ENCODE measurements at regions not wholly inside any gene's neighbourhood (a gene's known extent, or its start where the extent isn't known, plus 50 kb on each side); places are given as distances from the start of the nearest gene placed in this dataset.
"Not testable (repeated sequence)": the region's sequence is repeated elsewhere in the genome, so short reads cannot be mapped to it uniquely, and the experiment has no call there.

GRCh38 chr1:196088541-196088940, 519.7 kb downstream of the KCNT2 start:
- no peak for DNase-seq

- DNase-seq, result no peak
Observed at GRCh38 chr1:196078691-196079090, 529.5 kb downstream of the KCNT2 start.

- DNase-seq, result no peak
Observed at GRCh38 chr1:196075621-196076020, 532.6 kb downstream of the KCNT2 start.

- no peak for DNase-seq
Observed at GRCh38 chr1:196074182-196074581, 534.1 kb downstream of the KCNT2 start.

GRCh38 chr1:196071447-196071846, 536.8 kb downstream of the KCNT2 start:
- no peak for DNase-seq

- DNase-seq, result no peak
Observed at GRCh38 chr1:196070940-196071339, 537.3 kb downstream of the KCNT2 start.

- DNase-seq, result no peak
Observed at GRCh38 chr1:196063952-196064351, 544.3 kb downstream of the KCNT2 start.

GRCh38 chr1:196063294-196063693, 544.9 kb downstream of the KCNT2 start:
- DNase-seq, result peak; percentile 33

GRCh38 chr1:196060539-196060938, 547.7 kb downstream of the KCNT2 start:
- DNase-seq, result no peak

- DNase-seq, result no peak
Observed at GRCh38 chr1:196059210-196059609, 549.0 kb downstream of the KCNT2 start.

- no peak for DNase-seq
Observed at GRCh38 chr1:196056966-196057365, 551.3 kb downstream of the KCNT2 start.

- DNase-seq, result no peak
Observed at GRCh38 chr1:196049407-196049806, 558.8 kb downstream of the KCNT2 start.

- DNase-seq, result no peak
Observed at GRCh38 chr1:196043268-196043667, 565.0 kb downstream of the KCNT2 start.

GRCh38 chr1:196034080-196034706, 574.0 kb downstream of the KCNT2 start:
- DNase-seq, result peak; percentile 15

- not testable (repeated sequence) for DNase-seq
Observed at GRCh38 chr1:196031387-196031786, 576.9 kb downstream of the KCNT2 start.

- DNase-seq, result no peak
Observed at GRCh38 chr1:196030455-196030854, 577.8 kb downstream of the KCNT2 start.

- DNase-seq, result no peak
Observed at GRCh38 chr1:196029410-196029809, 578.8 kb downstream of the KCNT2 start.

- DNase-seq, result no peak
Observed at GRCh38 chr1:196027127-196027526, 581.1 kb downstream of the KCNT2 start.

GRCh38 chr1:196021174-196021573, 587.1 kb downstream of the KCNT2 start:
- DNase-seq, result not testable (repeated sequence)

GRCh38 chr1:196009362-196009761, 598.9 kb downstream of the KCNT2 start:
- no peak for DNase-seq

- DNase-seq, result no peak
Observed at GRCh38 chr1:196007763-196008162, 600.5 kb downstream of the KCNT2 start.

- no peak for DNase-seq
Observed at GRCh38 chr1:196005426-196005825, 602.8 kb downstream of the KCNT2 start.

- DNase-seq, result not testable (repeated sequence)
Observed at GRCh38 chr1:196004388-196004787, 603.9 kb downstream of the KCNT2 start.

- no peak for DNase-seq
Observed at GRCh38 chr1:196002906-196003305, 605.3 kb downstream of the KCNT2 start.

GRCh38 chr1:196002296-196002695, 605.9 kb downstream of the KCNT2 start:
- not testable (repeated sequence) for DNase-seq
